ENCODE measurements at regions not wholly inside any gene's neighbourhood (a gene's known extent, or its start where the extent isn't known, plus 50 kb on each side); places are given as distances from the start of the nearest gene placed in this dataset.
"Not testable (repeated sequence)": the region's sequence is repeated elsewhere in the genome, so short reads cannot be mapped to it uniquely, and the experiment has no call there.

DNA sequence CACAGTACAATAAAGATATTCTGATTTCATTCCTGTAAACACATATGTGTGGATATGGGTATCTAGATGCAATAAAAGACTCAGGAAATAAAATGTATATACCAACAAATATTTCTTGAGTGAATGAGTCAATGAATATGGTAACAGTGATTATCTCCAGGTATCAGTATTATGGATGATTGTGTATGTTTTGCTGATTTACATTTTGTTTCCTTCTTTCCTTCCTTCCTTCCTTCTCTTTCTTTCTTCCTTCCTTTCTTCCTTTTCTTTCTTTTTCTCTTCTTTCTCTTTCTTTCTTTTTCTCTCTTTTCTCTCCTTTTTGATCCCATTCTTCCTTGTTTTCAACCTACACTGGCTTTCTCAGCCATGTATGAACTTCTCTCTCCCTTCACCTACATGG, 85.3 kb upstream of the DLX6 start:
- no peaks in the 10 kb centered on the region for H3K36me3 ChIP-seq
- no peak for TF ChIP-seq EP300 (IDR thresholded peaks at IDR 0.05)
- TF ChIP-seq, protein P1, sequence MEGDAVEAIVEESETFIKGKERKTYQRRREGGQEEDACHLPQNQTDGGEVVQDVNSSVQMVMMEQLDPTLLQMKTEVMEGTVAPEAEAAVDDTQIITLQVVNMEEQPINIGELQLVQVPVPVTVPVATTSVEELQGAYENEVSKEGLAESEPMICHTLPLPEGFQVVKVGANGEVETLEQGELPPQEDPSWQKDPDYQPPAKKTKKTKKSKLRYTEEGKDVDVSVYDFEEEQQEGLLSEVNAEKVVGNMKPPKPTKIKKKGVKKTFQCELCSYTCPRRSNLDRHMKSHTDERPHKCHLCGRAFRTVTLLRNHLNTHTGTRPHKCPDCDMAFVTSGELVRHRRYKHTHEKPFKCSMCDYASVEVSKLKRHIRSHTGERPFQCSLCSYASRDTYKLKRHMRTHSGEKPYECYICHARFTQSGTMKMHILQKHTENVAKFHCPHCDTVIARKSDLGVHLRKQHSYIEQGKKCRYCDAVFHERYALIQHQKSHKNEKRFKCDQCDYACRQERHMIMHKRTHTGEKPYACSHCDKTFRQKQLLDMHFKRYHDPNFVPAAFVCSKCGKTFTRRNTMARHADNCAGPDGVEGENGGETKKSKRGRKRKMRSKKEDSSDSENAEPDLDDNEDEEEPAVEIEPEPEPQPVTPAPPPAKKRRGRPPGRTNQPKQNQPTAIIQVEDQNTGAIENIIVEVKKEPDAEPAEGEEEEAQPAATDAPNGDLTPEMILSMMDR (IDR thresholded peaks at IDR 0.05): no peak
- no peak for TF ChIP-seq POLR2A (IDR thresholded peaks at IDR 0.05)
- no peaks in the 10 kb centered on the region for H3K4me1 ChIP-seq
- H3K9me3 ChIP-seq: no peaks in the 10 kb centered on the region
- H3K4me3 ChIP-seq: no peak overlapping the region
- H3K27me3 ChIP-seq: no peaks in the 10 kb centered on the region
- no peak for DNase-seq (ENCODE audit: low spot score in 2 of 2)
- H3K27ac ChIP-seq: no peak overlapping the region

DNA sequence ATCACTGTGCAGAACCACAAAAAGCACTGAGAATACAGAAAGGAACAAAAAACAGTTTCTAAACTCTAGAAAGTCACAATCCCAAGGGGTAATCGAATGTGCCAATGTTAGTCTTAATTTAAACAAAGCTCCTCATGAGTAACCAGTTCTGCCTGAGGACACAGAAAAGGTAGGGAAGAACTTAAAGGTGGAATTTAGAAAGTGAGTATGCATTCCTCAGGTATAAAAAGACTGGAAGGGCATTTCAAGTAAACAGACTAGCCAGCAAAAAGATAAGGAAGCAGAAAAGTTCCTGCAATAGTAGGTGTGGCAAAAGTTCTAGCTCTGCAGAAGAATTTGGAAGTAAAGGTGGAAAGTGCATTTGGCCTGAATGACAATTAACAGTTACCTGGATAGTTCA, 84.6 kb upstream of the DLX6 start:
- Histone ChIP-seq H3K9me3 (no peaks in the 10 kb centered on the region), H3K4me1 (no peaks in the 10 kb centered on the region), H3K4me3 (no peak overlapping the region), H3K36me3 (no peaks in the 10 kb centered on the region), H3K27ac (no peak overlapping the region), H3K27me3 (no peaks in the 10 kb centered on the region)
- no peak for DNase-seq (ENCODE audit: low spot score in 2 of 2)
- 86 to 92% methylated on average over 1 of the region's 1 CpG for WGBS, 2 donors
- no peak for TF ChIP-seq EP300 (IDR thresholded peaks at IDR 0.05)
- TF ChIP-seq, protein P1 (IDR thresholded peaks at IDR 0.05): no peak
- no peak for TF ChIP-seq POLR2A (IDR thresholded peaks at IDR 0.05)

DNA sequence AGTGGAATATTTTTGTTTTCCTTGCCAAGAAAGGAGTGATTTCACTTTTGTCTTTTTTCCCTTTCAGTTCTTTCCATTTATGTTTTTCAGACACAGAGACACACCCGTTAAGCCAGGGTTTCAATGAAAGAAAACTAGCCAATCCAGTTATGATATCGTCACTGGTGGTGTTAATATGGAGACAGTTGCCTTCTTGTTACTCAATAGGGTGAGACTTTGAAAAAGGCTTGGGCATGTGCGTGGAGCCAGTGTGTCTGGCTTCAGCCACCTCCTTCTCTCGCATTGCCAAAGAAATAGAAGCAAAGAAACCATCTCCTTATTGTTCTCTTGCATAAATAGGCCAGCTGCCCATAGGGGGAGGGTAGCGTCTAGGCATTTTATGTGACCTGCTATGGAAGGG, 84.1 kb upstream of the DLX6 start:
- 57% methylated on average over 5 of the region's 5 CpGs for WGBS, 2 donors
- H3K4me3 ChIP-seq: no peak overlapping the region
- no peak overlapping the region for H3K27ac ChIP-seq
- H3K4me1 ChIP-seq: no peaks in the 10 kb centered on the region
- H3K27me3 ChIP-seq: no peaks in the 10 kb centered on the region
- TF ChIP-seq, protein P1 (IDR thresholded peaks at IDR 0.05): no peak
- no peak for TF ChIP-seq POLR2A (IDR thresholded peaks at IDR 0.05)
- no peak for TF ChIP-seq EP300 (IDR thresholded peaks at IDR 0.05)
- no peaks in the 10 kb centered on the region for H3K9me3 ChIP-seq
- H3K36me3 ChIP-seq: no peaks in the 10 kb centered on the region
- no peak for DNase-seq (ENCODE audit: low spot score in 2 of 2)

DNA sequence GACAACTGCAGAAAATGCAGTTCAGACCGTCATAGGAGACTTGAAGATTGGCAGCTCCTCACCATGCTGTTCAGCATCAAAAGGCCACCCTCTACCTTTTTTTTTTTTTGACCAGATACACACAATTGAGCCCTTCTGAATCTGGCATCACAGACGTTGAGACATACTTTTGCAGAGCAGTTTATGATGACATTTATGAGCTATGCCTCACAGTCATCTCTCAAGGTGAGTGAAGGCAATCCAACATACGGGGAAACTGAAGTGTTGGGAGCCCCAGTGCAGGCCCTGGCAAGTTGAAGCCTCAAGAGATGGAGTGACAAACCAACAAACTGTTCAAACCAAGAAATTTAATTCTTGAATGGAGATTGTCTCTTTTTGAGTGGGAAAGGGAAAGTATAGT, 83.6 kb upstream of the DLX6 start:
- H3K27ac ChIP-seq: no peak overlapping the region

DNA sequence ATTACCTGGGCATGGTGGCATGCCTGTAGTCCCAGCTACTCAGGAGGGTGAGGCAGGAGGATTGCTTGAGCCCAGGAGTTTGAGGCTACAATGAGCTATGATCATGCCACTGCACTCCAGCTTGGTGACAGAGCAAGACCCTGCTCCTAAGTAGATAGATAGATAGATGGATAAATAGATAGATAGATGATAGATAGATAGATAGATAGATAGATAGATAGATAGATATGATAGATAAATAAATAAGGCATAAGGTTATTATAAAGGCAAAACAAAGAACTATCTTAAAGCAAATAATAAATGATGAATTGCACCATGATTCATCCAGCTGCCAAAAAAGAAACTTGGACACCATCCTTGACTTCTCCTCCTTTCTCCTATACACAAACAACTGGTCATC, 82.0 kb upstream of the DLX6 start:
- not testable (repeated sequence) for H3K36me3 ChIP-seq; H3K9me3 ChIP-seq; H3K27me3 ChIP-seq; H3K27ac ChIP-seq; DNase-seq (ENCODE audit: low spot score in 2 of 2); H3K4me3 ChIP-seq; H3K4me1 ChIP-seq

More for the DNA sequence above, 83.6 kb upstream of the DLX6 start:
- Histone ChIP-seq H3K4me3 (no peak overlapping the region), H3K4me1 (no peaks in the 10 kb centered on the region), H3K9me3 (no peaks in the 10 kb centered on the region), H3K36me3 (no peaks in the 10 kb centered on the region), H3K27me3 (no peaks in the 10 kb centered on the region)
- TF ChIP-seq EP300 (IDR thresholded peaks at IDR 0.05): no peak
- no peak for TF ChIP-seq POLR2A (IDR thresholded peaks at IDR 0.05)
- TF ChIP-seq, protein P1 (IDR thresholded peaks at IDR 0.05): no peak
- no peak for DNase-seq (ENCODE audit: low spot score in 2 of 2)
- WGBS, 2 donors: 61 to 65% methylated on average over 3 of the region's 3 CpGs

DNA sequence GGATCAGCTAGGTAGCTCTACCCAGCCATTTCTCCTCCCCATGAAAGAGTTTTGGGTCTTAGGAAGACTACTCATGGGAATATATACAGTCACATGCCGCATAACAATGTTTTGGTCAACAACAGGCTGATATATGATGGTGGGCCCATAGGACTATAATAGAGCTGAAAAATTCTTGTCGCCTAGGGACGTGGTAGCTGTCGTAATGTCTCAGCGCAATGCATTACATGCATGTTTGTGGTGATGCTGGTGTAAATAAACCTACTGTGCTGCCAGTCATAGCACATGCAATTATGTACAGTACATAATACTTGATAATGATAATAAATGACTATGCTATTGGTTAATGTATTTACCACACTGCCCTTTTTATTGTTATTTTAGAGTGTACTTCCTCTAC, 78.2 kb upstream of the DLX6 start:
- Histone ChIP-seq H3K9me3 (no peaks in the 10 kb centered on the region), H3K27me3 (no peaks in the 10 kb centered on the region), H3K36me3 (no peaks in the 10 kb centered on the region), H3K4me1 (no peaks in the 10 kb centered on the region), H3K4me3 (no peak overlapping the region), H3K27ac (no peak overlapping the region)
- WGBS, 2 donors: 94 to 95% methylated on average over 5 of the region's 5 CpGs
- TF ChIP-seq, protein P1 (IDR thresholded peaks at IDR 0.05): no peak
- TF ChIP-seq EP300 (IDR thresholded peaks at IDR 0.05): no peak
- TF ChIP-seq POLR2A (IDR thresholded peaks at IDR 0.05): no peak
- DNase-seq (ENCODE audit: low spot score in 2 of 2): no peak
